Hepatocyte (in vitro differentiated cells): ENCODE measurements at regions not wholly inside any gene's neighbourhood (a gene's known extent, or its start where the extent isn't known, plus 50 kb on each side); places are given as distances from the start of the nearest gene placed in this dataset.

Source experiments
- EZH2 ChIP-seq: fragments of 200-600 bp; sonication (generic); IDR thresholded peaks from 2 replicates; pipeline ENCODE4 v1.6.1; 2016; ENCODE audit warnings: antibody characterized with exemption, mild to moderate bottlenecking, borderline replicate concordance
- EZH2phosphoT487 ChIP-seq: fragments of 200-600 bp; sonication (generic); IDR thresholded peaks from one replicate; pipeline ENCODE4 v1.6.1; 2018; ENCODE audit warnings: antibody characterized with exemption, mild to moderate bottlenecking, low read depth, moderate library complexity; ENCODE audit not compliant: unreplicated experiment, severe bottlenecking
- TF ChIP-seq, protein P1 (sequence below): fragments of 200-600 bp; sonication (generic); IDR thresholded peaks from 2 replicates; pipeline ENCODE4 v1.5.1; 2016; ENCODE audit warnings: antibody characterized with exemption, mild to moderate bottlenecking; ENCODE audit not compliant: poor library complexity

DNA sequence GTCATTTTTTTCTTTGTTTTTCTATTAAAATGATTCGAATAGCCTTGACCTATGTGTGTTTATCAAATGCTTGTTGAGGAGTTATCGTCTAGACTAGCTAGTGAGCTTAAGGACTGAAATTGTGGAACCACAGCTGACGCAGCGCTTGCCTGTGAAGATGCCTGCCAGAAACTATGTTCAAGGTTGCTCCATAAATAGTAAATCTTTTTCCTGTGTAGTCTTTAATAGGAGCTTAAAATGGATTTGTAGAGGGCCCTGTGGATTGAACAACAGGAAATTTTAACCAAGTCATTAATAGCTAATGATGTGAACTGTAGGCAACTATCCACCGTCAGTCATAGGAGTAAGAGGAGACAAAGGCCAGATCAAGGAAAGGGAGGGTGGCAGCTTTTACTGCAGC, 145.1 kb downstream of the GNAI1 start:
- TF ChIP-seq, protein P1, sequence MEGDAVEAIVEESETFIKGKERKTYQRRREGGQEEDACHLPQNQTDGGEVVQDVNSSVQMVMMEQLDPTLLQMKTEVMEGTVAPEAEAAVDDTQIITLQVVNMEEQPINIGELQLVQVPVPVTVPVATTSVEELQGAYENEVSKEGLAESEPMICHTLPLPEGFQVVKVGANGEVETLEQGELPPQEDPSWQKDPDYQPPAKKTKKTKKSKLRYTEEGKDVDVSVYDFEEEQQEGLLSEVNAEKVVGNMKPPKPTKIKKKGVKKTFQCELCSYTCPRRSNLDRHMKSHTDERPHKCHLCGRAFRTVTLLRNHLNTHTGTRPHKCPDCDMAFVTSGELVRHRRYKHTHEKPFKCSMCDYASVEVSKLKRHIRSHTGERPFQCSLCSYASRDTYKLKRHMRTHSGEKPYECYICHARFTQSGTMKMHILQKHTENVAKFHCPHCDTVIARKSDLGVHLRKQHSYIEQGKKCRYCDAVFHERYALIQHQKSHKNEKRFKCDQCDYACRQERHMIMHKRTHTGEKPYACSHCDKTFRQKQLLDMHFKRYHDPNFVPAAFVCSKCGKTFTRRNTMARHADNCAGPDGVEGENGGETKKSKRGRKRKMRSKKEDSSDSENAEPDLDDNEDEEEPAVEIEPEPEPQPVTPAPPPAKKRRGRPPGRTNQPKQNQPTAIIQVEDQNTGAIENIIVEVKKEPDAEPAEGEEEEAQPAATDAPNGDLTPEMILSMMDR = no peak
- no peak for TF ChIP-seq EZH2
- no peak for TF ChIP-seq EZH2phosphoT487
